Nephron progenitor cell (in vitro differentiated cells): ENCODE measurements at regions not wholly inside any gene's neighbourhood (a gene's known extent, or its start where the extent isn't known, plus 50 kb on each side); places are given as distances from the start of the nearest gene placed in this dataset.
A peak's percentile ranks its signal among the peaks of the same experiment; 100 is the strongest.

Source experiments
- DNase-seq: peaks from one replicate; pipeline ENCODE4 v3.0.0; 2021
- H3K27ac Mint-ChIP-seq: 2 replicates; pipeline ENCODE4 v1.8.0; 2021; ENCODE audit warnings: mild to moderate bottlenecking, moderate library complexity, mixed read lengths
- H3K27me3 Mint-ChIP-seq: 2 replicates; pipeline ENCODE4 v1.8.0; 2021; ENCODE audit warnings: mild to moderate bottlenecking, low read depth, mixed read lengths; ENCODE audit not compliant: poor library complexity
- H3K36me3 Mint-ChIP-seq: 2 replicates; pipeline ENCODE4 v1.8.0; 2021; ENCODE audit warnings: low read depth, mixed read lengths
- H3K4me1 Mint-ChIP-seq: 2 replicates; pipeline ENCODE4 v1.8.0; 2021; ENCODE audit warnings: mixed read lengths
- H3K4me3 Mint-ChIP-seq: 2 replicates; pipeline ENCODE4 v1.8.0; 2021; ENCODE audit warnings: mild to moderate bottlenecking, moderate library complexity, mixed read lengths
- H3K9me3 Mint-ChIP-seq: 2 replicates; pipeline ENCODE4 v1.8.0; 2021; ENCODE audit warnings: mild to moderate bottlenecking, moderate library complexity, mixed read lengths
- CTCF ChIP-seq: fragments of 200-600 bp; sonication (generic); IDR thresholded peaks from 2 replicates; pipeline ENCODE4 v1.5.0; 2021; ENCODE audit warnings: antibody characterized with exemption

GRCh38 chr4:123249821-123250220 lies 146.8 kb upstream of the SPRY1 start:
- peaks cover 6% of the 10 kb centered on the region for H3K36me3 Mint-ChIP-seq
- peaks cover 6% of the 10 kb centered on the region for H3K9me3 Mint-ChIP-seq
- peaks cover 3% of the 10 kb centered on the region for H3K27me3 Mint-ChIP-seq
- no peak overlapping the region for H3K4me3 Mint-ChIP-seq
- peaks cover 38% of the 10 kb centered on the region for H3K4me1 Mint-ChIP-seq
- DNase-seq, result no peak
- TF ChIP-seq CTCF, result no peak
- no peak overlapping the region for H3K27ac Mint-ChIP-seq

- Mint-ChIP-seq H3K4me1 (peaks cover 33% of the 10 kb centered on the region), H3K36me3 (peaks cover 6% of the 10 kb centered on the region), H3K4me3 (no peak overlapping the region), H3K9me3 (peaks cover 6% of the 10 kb centered on the region), H3K27me3 (peaks cover 3% of the 10 kb centered on the region), H3K27ac (no peak overlapping the region)
- no peak for TF ChIP-seq CTCF
- no peak for DNase-seq
These were observed 145.8 kb upstream of the SPRY1 start for GRCh38 chr4:123250843-123251242.

GRCh38 chr4:123255971-123256370 lies 140.6 kb upstream of the SPRY1 start:
- Mint-ChIP-seq H3K4me3 (no peak overlapping the region), H3K9me3 (peaks cover 6% of the 10 kb centered on the region), H3K36me3 (peaks cover 16% of the 10 kb centered on the region), H3K4me1 (peaks cover 55% of the 10 kb centered on the region), H3K27me3 (peaks cover 3% of the 10 kb centered on the region), H3K27ac (peak overlapping the region; percentile 89)
- DNase-seq, result no peak
- no peak for TF ChIP-seq CTCF

- Mint-ChIP-seq H3K4me3 (no peak overlapping the region), H3K9me3 (peaks cover 6% of the 10 kb centered on the region), H3K4me1 (peaks cover 64% of the 10 kb centered on the region), H3K27ac (peak overlapping the region; percentile 66), H3K36me3 (peaks cover 16% of the 10 kb centered on the region), H3K27me3 (peaks cover 3% of the 10 kb centered on the region)
- no peak for TF ChIP-seq CTCF
- DNase-seq, result no peak
These were observed 139.7 kb upstream of the SPRY1 start for GRCh38 chr4:123256901-123257300.

GRCh38 chr4:123257591-123257990 lies 139.0 kb upstream of the SPRY1 start:
- H3K9me3 Mint-ChIP-seq, result peaks cover 6% of the 10 kb centered on the region
- peaks cover 67% of the 10 kb centered on the region for H3K4me1 Mint-ChIP-seq
- peak overlapping the region; percentile 86 for H3K27ac Mint-ChIP-seq
- peak overlapping the region; percentile 64 for H3K4me3 Mint-ChIP-seq
- peaks cover 2% of the 10 kb centered on the region for H3K27me3 Mint-ChIP-seq
- H3K36me3 Mint-ChIP-seq, result peaks cover 19% of the 10 kb centered on the region
- no peak for DNase-seq
- TF ChIP-seq CTCF, result no peak

GRCh38 chr4:123259676-123260646 lies 136.6 kb upstream of the SPRY1 start:
- H3K4me1 Mint-ChIP-seq, result peaks cover 67% of the 10 kb centered on the region
- DNase-seq, result peak; percentile 30
- H3K4me3 Mint-ChIP-seq, result peak overlapping the region; percentile 33

More at GRCh38 chr4:123259676-123260646, 136.6 kb upstream of the SPRY1 start:
- Mint-ChIP-seq H3K27ac (peak overlapping the region; percentile 94), H3K27me3 (no peaks in the 10 kb centered on the region), H3K9me3 (no peaks in the 10 kb centered on the region), H3K36me3 (peaks cover 27% of the 10 kb centered on the region)
- TF ChIP-seq CTCF, result no peak
